HG02759 (cell line): ENCODE measurements at regions not wholly inside any gene's neighbourhood (a gene's known extent, or its start where the extent isn't known, plus 50 kb on each side); places are given as distances from the start of the nearest gene placed in this dataset.
"Not testable (repeated sequence)": the region's sequence is repeated elsewhere in the genome, so short reads cannot be mapped to it uniquely, and the experiment has no call there.

Experiments used
- ATAC-seq: cut with Tn5 transposase; IDR thresholded peaks from one replicate; pipeline ENCODE4 v1.9.1; 2021; ENCODE audit warnings: mild to moderate bottlenecking, moderate library complexity; ENCODE audit not compliant: unreplicated experiment

DNA sequence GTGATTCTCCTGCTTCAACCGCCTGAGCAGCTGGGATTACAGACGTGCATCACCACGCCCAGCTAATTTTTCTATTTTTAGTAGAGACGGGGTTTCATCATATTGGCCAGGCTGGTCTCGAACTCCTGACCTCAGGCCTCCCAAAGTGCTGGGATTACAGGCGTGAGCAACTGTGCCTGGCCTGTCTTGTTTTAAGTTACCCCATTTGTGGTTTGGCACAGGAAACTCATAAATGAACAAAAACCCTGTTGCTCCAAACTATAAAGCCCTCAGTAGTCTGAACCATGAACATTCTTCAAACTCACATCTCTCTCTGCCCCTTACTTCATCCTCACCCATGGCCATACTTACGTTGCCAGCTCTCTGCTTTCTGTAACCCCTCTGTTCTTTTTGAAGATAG lies 61.7 kb downstream of the RHOU start:
- ATAC-seq: not testable (repeated sequence)

DNA sequence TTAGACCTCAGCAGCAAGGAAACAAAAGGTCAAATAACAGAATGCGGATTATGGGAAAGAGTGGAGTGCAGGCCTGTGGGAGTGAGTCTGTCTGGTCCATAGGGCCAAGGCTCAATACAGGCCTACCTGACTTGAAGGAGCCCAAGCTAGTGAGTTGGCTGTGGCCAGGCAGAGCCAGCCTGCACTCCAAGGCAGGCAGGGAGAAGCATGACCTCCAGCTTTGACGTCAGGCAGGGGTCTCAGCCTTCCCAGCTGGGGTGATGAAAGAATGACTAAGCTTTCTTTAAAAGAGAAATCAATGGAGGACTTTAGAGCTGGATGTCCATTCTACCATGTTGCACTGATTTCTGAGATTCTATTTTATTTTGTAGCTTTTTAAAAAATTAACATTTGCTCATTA lies 62.8 kb downstream of the RHOU start:
- ATAC-seq: no peak

DNA sequence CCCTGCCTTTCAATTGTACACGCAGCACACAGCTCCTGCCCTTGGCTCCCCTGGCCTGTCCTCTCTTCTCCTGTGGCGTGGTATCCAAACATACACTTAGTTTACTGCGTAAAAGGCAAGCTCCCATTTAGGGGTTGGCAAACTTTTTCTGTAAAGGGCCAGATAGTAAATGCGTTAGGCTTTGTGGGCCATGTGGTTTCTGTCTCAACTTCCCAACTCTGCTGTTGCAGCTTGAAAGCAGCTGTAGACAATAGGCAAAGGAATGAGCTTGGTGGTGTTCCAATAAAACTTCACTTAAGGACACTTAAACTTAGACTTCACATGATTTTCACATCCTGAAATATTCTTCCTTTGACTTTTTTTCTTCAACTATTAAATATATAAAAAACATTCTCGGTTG lies 63.3 kb downstream of the RHOU start:
- no peak for ATAC-seq

DNA sequence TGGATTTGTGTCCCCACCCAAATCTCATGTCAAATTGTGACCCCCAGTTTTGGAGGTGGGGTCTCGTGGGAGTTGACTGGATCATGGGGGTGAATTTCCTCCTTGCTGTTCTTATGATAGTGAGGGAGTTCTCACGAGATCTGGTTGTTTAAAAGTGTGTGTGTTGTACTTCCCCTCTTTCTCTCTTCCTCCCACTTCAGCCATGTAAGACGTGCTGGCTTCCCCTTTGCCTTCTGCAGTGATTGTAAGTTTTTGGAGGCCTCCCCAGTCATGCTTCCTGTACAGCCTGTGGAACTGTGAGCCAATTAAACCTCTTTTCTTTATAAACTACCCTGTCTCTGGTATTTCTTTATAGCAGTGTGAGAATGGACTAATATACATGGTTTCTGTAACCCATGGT lies 64.6 kb downstream of the RHOU start:
- no peak for ATAC-seq

DNA sequence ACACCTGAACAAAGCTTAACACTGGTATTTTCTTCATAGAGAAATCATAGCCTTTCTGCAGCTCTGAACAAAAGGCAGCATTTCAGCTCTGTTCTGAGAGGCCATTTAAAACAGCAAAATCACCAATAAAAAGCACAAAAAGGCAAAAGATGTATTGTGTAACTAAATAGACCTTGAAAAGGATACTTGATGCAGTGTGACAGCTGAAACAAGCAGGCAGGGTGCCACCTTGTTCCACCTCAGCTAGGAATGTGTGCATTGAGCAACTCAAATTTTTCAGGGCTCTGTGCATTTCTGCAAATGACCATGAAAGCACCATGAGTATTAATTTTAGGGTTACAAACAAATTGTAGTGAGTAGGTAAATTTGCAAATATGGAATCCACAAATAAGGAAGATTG lies 65.8 kb downstream of the RHOU start:
- ATAC-seq: no peak

DNA sequence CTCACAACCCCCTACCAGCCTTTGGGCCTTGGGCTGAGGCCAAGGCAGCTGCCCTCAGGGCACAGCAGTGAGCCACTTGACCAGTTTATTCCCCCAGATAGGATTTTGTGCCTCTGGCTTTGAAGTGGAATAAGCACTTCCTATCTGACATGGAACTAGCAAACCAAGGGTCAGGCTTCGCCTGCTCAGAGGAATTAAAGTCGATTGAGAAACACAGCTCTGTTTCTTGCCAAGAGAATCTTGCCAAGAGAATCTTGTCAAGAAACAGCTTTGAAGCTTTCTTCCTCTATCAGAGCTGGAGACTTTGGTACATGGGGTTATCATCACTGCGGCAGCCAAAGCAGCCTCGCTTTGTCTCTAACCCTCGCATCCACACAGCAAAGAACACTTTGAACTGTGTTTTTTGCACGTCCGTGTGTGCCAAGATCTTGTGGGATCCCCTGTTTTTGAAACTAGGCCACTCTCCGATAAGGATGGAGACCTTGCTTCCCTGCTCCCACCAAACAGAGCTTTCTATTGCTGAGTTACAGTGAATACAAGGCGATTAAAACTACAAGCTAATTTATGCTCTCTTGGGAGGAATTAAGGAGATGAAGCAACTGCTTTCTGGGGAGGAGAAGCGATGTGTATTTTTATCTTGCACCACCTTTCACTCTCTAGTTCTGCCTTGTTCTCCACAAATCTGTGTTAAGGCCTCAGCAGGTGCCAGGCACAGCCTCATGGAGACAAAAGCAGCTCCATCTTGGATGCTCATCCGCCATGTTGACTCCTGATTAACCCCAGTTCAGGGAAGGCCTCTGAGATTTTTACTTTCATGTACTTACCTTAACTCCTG lies 67.3 kb downstream of the RHOU start:
- no peak for ATAC-seq

DNA sequence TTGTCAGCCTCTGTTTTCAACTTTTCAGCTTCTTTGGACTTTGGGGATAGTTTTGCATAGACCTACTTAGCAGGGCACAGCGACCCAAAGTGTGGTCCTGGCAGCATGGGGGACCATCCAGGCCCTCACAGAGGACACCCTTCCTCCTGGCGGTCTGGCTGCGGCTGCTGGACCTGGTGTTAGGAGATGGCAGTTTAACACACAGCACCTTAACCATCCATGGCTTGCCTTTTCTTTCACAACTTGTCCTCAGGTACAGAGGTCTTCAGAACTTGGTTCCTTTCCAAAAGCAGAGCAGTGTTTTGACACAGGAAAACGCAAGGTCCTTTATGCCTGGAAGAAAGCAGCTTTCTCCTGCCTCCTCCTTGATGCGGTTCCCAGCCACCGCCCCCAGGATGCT lies 68.1 kb downstream of the RHOU start:
- no peak for ATAC-seq

DNA sequence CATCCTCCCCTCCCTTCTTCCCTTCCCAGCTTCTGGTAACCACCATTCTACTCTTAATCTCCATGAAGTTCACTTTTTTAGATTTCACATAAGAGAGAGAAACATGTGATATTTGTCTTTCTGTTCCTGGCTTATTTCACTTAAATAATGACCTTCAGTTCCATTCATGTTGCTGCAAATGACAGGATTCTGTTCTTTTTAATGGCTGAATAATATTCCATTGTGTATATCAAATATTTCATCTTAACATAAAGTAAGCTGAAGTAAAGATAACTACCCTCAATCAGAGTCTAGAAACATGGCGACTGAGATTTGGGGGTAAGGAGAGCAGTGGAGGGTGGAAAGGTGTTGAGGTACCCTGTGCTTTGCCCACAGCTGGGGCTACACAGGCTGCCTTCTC lies 68.9 kb downstream of the RHOU start:
- ATAC-seq: no peak

DNA sequence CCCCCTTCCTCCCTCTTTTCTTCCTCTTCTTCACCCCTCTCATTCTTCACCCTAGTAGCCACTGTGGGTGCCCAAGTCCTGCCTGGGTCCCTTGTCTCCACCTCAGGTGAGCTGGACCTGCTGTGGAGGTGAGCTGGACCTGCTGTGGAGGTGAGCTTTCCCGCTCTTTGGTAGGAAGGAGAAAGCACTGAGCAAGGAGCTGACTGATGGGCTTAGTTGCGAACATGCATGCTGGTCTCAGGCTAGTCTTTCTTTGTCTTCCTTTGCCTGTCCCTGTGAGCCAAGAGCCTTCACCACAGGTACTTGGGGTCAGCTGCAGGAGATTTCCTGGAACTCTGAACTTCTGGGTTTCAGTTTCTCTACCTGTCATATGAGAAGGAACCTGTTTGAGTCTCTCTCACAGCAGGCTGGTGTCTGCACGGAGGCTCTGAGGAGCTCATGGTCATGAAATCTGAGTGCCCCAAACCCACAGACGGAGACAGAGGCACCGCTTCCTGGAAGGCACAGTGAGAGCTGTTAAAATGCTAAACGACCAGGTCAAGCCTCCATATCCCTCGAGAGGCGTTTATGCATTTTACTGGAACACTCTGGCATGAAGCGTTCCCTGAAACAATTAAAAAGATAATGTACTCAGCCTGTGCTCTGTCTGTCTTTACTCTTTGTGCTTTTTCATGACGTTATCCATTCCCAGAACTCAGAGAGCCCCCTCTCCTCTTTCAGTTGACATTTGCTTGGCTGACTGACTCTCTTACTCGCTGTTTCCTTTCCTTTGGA lies 69.5 kb downstream of the RHOU start:
- no peak for ATAC-seq

DNA sequence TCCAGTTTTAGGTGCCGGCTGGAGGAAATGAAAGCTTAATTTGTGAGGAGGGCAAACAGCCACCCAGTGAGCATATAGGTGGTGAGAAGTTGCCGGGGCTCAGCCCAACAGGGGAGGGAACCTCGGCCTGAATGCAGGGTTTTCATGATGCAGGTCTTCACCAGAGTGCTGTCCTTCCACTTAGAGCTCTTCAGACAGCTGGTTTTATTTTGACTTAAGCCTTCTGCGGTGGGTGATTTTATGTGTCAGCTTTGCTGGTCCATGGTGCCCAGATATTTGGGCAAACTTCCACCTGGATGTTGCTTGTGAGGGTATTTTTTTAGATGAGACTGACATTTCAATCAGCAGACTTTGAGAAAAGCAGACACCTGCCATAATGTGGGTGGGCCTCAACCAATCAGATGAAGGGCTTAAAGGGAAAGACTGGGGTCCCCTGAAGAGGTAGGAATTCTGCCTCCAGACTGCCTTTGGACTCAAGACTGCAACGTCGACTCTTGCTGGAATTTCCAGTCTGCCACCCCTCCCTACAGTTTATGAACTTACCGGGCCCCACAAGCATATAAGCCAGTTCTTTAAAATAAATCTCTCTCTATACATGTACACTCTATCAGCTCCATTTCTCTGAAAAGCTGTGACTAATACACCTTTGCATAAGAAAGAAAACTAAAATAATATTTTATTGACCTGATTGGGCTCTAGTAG lies 72.8 kb downstream of the RHOU start:
- ATAC-seq: no peak

DNA sequence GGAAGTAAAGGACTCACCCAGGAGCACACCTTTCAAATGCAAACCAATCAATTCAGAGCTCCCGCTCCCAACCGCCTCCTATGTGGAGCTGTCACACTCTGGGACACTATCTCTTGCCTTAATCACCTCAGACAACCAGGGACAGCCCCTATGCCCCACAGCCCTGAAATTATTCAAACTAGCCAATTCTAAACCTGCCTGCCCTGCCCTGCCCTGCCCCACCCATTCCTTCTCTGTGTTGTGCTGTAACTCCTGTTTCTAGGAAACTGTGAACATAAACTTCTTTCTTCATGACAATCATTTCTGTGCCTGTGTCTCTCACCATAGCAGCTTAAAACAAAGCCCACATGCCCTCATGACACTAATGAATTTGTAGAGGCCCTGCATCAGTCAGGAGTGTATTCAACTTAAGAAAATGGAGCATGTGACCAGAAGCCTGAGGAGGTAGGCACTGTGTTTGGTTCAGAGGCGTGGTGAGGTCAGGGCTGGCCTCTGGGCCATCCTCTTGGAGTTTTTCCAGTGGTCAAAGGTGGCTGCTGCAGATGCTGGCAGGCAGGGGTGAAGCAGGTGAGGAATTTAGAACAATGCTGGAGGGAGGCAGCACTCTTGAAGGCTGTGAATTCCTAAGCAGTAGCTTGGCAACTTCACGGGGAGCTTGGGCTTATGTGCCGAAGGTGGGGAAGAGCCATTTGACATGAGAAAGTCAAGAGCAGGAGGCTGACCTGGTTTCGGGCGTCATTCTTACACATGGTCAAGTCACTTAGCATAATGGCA lies 74.5 kb downstream of the RHOU start:
- ATAC-seq: no peak

DNA sequence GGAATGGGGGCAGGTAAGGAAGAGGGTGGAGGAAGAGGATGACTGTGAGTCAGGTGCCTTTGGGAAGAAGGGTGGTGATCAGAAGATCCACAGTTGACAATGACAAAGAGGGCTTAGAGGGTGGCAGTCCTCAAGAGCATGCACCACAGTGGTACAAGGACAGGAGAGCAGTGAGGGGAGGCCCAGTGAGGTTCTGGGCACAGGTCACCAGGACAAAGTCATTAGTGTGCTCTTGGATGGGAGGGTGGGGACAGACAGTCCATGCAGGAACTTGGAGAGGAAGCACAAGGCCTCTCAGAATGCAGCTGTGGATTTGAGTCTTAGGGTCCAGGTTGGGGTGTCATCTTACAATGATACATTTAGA lies 75.1 kb downstream of the RHOU start:
- no peak for ATAC-seq

DNA sequence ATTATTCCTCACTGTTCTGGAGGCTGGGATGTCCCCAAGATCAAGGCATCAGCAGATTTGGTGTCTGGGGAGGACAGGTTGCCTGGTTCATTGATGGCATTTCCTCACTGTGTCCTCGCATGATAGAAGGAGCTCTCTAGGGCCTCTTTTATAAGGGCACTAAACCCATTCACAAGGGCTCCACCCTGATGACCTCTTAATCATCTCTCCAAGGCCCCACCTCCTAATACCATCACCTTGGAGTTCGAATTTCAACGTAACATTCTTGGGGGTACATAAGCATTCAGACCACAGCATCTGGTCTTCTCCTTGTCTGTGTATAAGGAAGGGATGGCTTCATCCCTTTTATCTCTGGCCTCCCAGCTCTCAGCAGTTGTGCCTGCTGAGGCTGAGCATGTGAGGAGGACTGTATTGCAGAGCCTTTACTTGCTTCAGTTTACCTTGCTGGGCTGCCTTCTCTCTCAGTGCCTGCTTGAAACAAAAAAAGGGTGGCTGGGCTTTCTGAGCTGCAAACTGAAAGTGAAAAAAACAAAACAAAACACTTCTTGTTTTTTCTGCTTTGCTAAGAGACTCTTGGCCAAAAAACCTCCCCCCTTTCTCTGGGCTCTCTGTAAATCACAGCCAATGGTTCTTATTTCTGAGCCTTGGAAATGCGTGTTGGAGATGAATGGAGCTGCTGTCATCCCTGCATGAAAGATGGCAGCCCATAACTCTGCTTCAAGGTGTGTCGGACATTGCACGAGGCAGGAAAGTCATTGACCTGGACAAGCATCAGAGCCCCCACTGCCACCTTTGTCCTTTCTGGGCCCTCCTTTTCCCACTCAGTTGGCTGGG lies 75.8 kb downstream of the RHOU start:
- ATAC-seq: peak; percentile 60

DNA sequence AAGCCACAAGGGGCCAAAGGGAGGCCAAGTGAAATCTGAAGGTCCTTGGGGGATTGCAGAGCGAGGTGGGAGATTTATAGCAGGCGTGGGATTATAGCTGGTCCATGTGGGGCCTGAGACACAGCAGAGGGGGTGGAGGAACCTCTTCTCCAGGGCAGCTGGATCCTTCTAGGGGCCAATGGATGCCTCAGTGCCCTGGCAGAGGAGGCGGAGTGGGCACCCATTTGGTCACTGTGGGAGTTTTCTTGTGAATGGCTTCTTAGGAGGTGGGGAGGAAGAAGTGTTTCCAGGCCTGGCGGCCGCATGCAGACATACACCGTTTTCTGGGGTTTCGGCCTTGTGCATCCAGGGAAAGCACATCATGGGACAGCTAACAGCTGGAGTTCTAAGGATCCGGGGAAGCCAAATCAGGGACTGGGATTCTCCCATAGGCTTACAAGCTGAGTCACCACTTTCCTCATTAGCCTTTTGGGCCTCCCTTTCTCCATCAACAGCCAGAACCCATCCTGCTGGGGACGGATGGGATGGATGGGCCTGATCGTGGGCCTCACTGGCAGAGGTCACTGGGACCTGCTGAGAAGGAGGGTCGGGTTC lies 76.5 kb downstream of the RHOU start:
- no peak for ATAC-seq

DNA sequence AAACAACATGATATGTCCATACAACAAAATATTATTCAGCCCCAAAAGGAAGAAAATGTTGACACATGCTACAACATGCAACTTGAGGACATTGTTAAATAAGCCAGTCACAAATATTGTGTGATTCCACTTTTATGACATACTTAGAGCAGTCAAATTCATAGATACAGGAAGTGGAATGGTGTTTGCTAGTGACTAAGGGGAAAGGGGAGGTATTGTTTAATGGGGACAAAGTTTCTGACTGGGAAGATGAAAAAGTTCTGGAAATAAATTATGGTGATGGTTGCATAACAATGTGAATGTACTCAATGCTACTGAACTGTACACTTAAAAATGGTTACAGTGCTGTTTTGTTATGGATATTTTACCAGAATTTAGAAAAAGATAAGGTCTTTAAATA lies 77.7 kb downstream of the RHOU start:
- ATAC-seq: no peak

DNA sequence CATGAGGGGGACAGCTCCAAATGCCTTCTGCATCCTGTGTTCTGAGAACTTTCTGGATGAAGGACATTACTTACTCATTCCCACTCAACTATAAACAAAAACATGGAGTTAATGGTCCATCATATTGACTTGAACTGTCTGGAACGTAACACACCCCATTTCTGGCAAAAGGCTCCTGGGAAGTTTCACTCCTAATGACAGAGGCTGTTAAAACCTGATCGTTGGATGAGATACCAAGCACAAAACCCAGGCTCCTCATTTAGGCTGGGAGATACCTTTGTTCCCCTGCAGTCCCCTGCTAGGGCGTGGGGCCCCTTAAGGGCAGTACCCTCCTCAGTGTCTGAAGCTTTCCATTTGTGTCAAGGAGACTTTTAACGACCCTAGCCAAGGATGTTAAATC lies 78.9 kb downstream of the RHOU start:
- ATAC-seq: no peak

DNA sequence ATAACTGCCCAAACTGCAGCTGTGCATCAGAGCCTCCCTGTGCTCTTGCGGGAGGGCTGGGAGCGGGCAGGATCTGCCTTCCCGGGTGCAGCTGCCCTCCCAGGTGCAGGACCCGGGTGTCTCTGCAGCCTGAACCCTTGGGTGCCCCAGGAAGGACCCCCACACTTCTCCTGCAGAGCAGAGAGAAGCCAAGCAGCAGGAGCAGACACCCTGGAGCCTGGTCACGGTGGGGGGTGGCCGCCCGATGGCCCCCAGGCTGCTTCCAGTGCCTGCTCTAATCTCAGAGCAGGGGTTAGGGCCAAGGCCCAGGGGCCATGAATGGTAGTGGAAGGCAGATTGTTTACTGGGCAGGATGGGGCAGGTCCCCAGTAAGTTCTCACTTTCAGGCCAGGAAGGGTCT lies 83.0 kb downstream of the RHOU start:
- ATAC-seq: no peak

DNA sequence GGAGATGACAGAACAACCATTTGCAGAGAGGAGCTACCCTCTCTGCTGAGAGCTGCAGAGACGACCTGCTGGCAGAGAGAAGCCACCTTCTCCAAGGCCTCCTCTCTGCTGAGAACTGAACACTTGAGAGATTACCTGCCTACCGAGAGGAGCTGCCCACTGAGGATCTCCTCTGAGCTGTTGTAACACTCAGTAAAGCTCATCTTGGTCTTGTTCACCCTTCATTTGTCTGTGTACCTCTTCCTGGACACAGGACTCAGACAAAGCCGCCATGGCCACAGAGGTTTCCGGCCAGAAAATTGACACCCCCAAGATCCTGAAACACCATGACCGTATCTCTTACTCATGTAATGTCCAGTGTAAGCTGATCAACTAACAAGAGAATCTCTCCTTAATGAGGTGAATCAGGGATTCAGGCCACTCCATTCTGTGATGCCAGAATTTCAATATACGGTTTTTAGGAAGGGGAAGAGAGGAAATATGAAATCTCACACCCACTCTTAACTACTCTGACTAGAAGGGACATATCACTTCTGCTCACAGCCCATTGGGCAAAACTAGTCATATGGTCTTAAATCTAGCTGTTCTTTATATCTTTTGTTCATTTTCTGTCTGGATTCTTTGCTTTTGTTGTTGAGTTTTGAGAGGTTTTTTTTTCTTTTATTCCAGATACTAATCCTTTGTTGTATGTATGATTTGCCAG lies 83.8 kb downstream of the RHOU start:
- no peak for ATAC-seq

DNA sequence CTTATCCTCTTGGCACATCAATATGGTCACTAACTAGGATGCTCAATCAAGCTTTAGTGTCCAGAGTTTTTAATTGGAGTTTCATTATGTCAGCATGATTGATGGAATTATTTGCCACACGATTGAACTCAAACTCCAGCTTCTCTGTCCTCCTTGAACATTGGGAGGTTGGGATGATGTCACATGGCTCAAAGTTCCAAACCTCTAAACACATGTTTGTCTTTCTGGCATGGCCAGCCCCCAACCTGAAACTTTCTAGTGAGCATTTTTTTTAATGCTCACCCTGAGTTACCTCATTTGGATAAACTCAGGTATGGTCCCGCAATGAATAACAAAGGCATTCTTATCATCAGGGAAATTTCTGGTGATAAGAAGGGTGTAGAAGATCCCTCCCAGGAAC lies 86.0 kb downstream of the RHOU start:
- ATAC-seq: no peak
